Kidney (tissue), 13 donors: ENCODE measurements at regions not wholly inside any gene's neighbourhood (a gene's known extent, or its start where the extent isn't known, plus 50 kb on each side); places are given as distances from the start of the nearest gene placed in this dataset.

Experiments used
- DNase-seq, 5 donors: peaks; one replicate each; pipeline ENCODE4 v3.0.0-alpha.2; 2013 to 2020
- FAIRE-seq: peaks from 2 replicates; lab custom pipeline; 2012; peaks lifted over from hg19 to GRCh38; lab: Jason Lieb, UNC
- H3K27ac ChIP-seq, 2 donors: one replicate each; pipeline ENCODE4 v1.7.0; 2013; ENCODE audit warnings: low read depth in 2 of 2, low read length in 2 of 2, inconsistent platforms in 1 of 2
- H3K27me3 ChIP-seq: one replicate; pipeline ENCODE4 v1.7.1; 2013; ENCODE audit warnings: low read length, inconsistent platforms; ENCODE audit not compliant: control insufficient read depth, insufficient read depth
- H3K36me3 ChIP-seq, 3 donors: one replicate each; pipeline versions ENCODE4 v1.7.0 to v1.7.1; 2013; ENCODE audit warnings: low read length in 3 of 3, control low read depth in 1 of 3, inconsistent platforms in 1 of 3; ENCODE audit not compliant: insufficient read depth in 3 of 3, control insufficient read depth in 2 of 3
- H3K4me1 ChIP-seq, 3 donors: one replicate each; pipeline versions ENCODE4 v1.7.0 to v1.7.1; 2013; ENCODE audit warnings: low read length in 3 of 3, inconsistent platforms in 1 of 3, low read depth in 1 of 3; ENCODE audit not compliant: control insufficient read depth in 2 of 3, insufficient read depth in 2 of 3
- H3K4me3 ChIP-seq, 3 donors: one replicate each; pipeline versions ENCODE4 v1.7.0 to v1.8.1; 2013; ENCODE audit warnings: low read length in 3 of 3, control low read depth in 1 of 3, inconsistent platforms in 1 of 3
- H3K9ac ChIP-seq, 3 donors: one replicate each; pipeline versions ENCODE4 v1.7.0 to v1.7.1; 2013; ENCODE audit warnings: low read length in 3 of 3, control low read depth in 1 of 3, inconsistent platforms in 1 of 3
- H3K9me3 ChIP-seq, 3 donors: one replicate each; pipeline versions ENCODE4 v1.7.0 to v1.7.1; 2013; ENCODE audit warnings: low read length in 3 of 3, control low read depth in 1 of 3, inconsistent platforms in 1 of 3; ENCODE audit not compliant: control insufficient read depth in 2 of 3, insufficient read depth in 1 of 3
- intact Hi-C: fragments of 100-400 bp; cut with DNase I; formaldehyde crosslinking; loops from one replicate; pipeline ENCODE4 v1.11.1; 2022
- TF ChIP-seq, protein P1 (sequence below): IDR thresholded peaks from 3 replicates; pipeline ENCODE4 v1.5.1; 2012; ENCODE audit warnings: mild to moderate bottlenecking, moderate library complexity, borderline replicate concordance; ENCODE audit not compliant: insufficient read depth; ENCODE audit errors: extremely low read depth
- donor health status: control.
- donor health status: control.
- donor health status: control.
- donor health status: control.
- donor health status: control.
- donor health status: DM: yes; HTN: yes; CAD: no.
- donor health status: Normal renal cell carcinoma (clear cell type).

DNA sequence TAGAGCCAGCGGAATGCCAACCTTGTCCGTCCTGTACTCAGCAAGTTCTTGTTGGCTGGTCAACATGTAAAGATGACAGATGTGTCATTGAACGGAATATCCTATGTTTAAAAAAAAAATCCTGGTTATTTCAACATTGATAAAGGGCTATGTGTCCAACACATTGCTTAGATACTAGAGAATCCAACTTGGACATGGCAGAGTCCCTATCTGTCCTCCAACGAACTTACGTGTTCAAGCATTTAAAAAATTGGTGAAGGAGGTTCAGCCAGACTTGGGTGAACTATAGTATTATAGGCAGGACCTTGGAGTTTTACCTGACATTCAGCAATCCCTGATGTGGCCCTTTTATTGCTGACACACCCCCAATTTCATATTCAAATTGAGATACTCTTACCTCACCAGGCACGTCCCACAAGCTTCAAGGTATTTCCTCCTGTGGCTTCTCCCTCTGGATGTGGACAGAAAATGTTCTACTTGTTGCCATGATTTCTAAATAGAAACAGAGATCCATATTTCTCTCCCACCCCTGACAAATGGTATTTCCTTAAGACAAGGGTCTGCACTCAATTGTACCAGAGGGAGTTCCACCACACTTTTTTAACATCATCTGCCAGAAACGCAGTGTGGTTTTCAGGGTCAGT lies 207.7 kb upstream of the TPM1 start:
- H3K27ac ChIP-seq, result no peak overlapping the region
- peaks cover 0 to 56% (median 43%) of the 10 kb centered on the region in 3 donors for H3K36me3 ChIP-seq
- H3K4me3 ChIP-seq, result no peak overlapping the region
- H3K9me3 ChIP-seq, result no peaks in the 10 kb centered on the region
- TF ChIP-seq, protein P1, sequence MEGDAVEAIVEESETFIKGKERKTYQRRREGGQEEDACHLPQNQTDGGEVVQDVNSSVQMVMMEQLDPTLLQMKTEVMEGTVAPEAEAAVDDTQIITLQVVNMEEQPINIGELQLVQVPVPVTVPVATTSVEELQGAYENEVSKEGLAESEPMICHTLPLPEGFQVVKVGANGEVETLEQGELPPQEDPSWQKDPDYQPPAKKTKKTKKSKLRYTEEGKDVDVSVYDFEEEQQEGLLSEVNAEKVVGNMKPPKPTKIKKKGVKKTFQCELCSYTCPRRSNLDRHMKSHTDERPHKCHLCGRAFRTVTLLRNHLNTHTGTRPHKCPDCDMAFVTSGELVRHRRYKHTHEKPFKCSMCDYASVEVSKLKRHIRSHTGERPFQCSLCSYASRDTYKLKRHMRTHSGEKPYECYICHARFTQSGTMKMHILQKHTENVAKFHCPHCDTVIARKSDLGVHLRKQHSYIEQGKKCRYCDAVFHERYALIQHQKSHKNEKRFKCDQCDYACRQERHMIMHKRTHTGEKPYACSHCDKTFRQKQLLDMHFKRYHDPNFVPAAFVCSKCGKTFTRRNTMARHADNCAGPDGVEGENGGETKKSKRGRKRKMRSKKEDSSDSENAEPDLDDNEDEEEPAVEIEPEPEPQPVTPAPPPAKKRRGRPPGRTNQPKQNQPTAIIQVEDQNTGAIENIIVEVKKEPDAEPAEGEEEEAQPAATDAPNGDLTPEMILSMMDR, result no peak
- FAIRE-seq, result no peak
- H3K9ac ChIP-seq, result no peak overlapping the region
- DNase-seq, result no peak
- no peaks in the 10 kb centered on the region for H3K27me3 ChIP-seq
- intact Hi-C loops, result no loop called here
- H3K4me1 ChIP-seq, result peaks cover 0 to 6% (median 3%) of the 10 kb centered on the region in 3 donors

DNA sequence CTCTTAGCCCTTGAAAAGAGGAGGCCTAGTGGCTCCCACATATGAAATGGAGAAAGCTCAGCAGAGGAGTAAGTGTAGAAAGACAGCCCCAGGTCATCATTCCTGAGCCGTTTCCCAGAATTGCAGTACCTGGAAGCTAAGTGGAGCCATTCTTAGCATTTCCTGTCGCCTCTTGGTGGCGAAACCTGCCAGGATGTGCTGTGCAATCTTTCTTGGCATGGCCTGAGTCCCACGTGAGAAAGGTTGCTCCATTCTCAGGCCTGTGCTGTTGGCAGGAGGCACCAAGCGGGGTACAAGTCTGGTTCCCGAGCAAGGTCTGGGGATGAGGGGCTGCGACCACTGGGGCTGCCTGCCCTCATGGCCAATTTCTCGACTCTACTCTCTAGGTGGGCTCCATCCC lies 207.2 kb upstream of the TPM1 start:
- Histone ChIP-seq H3K4me1 (peaks cover 0 to 12% (median 6%) of the 10 kb centered on the region in 3 donors), H3K9me3 (no peaks in the 10 kb centered on the region), H3K36me3 (peaks cover 0 to 56% (median 45%) of the 10 kb centered on the region in 3 donors), H3K27me3 (no peaks in the 10 kb centered on the region), H3K9ac (no peak overlapping the region), H3K4me3 (no peak overlapping the region), H3K27ac (no peak overlapping the region)
- TF ChIP-seq, protein P1, result no peak
- intact Hi-C loops, result no loop called here
- no peak for DNase-seq
- no peak for FAIRE-seq

DNA sequence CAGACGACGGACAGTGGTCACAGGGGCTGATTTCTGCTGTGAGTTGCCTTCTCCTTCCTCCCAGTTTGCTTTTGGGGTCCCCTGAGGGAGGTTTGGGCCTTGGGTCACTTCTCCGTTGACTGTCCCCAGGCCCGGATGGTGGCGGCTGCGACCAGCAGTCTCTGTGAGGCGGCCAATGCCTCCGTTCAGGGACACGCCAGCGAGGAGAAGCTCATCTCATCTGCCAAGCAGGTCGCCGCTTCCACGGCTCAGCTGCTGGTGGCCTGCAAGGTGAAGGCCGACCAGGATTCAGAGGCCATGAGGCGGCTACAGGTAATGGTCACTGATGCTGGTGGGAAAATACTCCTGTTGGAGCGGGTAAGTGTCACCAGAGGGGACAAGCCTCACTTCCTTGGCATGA lies 206.8 kb upstream of the TPM1 start:
- FAIRE-seq, result no peak
- Histone ChIP-seq H3K27me3 (no peaks in the 10 kb centered on the region), H3K4me3 (no peak overlapping the region), H3K9ac (no peak overlapping the region), H3K36me3 (peaks cover 0 to 56% (median 49%) of the 10 kb centered on the region in 3 donors), H3K9me3 (no peaks in the 10 kb centered on the region), H3K27ac (no peak overlapping the region), H3K4me1 (peaks cover 0 to 16% (median 6%) of the 10 kb centered on the region in 3 donors)
- TF ChIP-seq, protein P1, result no peak
- no peak for DNase-seq
- intact Hi-C loops, result no loop called here
